ENCODE measurements at regions not wholly inside any gene's neighbourhood (a gene's known extent, or its start where the extent isn't known, plus 50 kb on each side); places are given as distances from the start of the nearest gene placed in this dataset.

GRCh38 chr12:59294221-59294620 is 301.6 kb upstream of the SLC16A7 start (continued):
- TF ChIP-seq ZNF639 (tag by site-specific recombination; IDR thresholded peaks at IDR 0.05): no peak
- no peak for TF ChIP-seq ZBTB26 (tag by site-specific recombination; optimal IDR thresholded peaks at IDR 0.05)
- TF ChIP-seq ZNF155 (tag by site-specific recombination; IDR thresholded peaks at IDR 0.05): no peak
- TF ChIP-seq, protein P1, sequence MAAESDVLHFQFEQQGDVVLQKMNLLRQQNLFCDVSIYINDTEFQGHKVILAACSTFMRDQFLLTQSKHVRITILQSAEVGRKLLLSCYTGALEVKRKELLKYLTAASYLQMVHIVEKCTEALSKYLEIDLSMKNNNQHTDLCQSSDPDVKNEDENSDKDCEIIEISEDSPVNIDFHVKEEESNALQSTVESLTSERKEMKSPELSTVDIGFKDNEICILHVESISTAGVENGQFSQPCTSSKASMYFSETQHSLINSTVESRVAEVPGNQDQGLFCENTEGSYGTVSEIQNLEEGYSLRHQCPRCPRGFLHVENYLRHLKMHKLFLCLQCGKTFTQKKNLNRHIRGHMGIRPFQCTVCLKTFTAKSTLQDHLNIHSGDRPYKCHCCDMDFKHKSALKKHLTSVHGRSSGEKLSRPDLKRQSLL (tag by site-specific recombination; IDR thresholded peaks at IDR 0.05): no peak
- no peak for TF ChIP-seq PRDM4 (tag by site-specific recombination; IDR thresholded peaks at IDR 0.05)
- no peak for TF ChIP-seq ZNF747 (tag by site-specific recombination; IDR thresholded peaks at IDR 0.05)
- TF ChIP-seq, protein P2, sequence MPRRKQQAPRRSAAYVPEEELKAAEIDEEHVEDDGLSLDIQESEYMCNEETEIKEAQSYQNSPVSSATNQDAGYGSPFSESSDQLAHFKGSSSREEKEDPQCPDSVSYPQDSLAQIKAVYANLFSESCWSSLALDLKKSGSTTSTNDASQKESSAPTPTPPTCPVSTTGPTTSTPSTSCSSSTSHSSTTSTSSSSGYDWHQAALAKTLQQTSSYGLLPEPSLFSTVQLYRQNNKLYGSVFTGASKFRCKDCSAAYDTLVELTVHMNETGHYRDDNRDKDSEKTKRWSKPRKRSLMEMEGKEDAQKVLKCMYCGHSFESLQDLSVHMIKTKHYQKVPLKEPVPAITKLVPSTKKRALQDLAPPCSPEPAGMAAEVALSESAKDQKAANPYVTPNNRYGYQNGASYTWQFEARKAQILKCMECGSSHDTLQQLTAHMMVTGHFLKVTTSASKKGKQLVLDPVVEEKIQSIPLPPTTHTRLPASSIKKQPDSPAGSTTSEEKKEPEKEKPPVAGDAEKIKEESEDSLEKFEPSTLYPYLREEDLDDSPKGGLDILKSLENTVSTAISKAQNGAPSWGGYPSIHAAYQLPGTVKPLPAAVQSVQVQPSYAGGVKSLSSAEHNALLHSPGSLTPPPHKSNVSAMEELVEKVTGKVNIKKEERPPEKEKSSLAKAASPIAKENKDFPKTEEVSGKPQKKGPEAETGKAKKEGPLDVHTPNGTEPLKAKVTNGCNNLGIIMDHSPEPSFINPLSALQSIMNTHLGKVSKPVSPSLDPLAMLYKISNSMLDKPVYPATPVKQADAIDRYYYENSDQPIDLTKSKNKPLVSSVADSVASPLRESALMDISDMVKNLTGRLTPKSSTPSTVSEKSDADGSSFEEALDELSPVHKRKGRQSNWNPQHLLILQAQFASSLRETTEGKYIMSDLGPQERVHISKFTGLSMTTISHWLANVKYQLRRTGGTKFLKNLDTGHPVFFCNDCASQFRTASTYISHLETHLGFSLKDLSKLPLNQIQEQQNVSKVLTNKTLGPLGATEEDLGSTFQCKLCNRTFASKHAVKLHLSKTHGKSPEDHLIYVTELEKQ (tag by site-specific recombination; IDR thresholded peaks at IDR 0.05; ENCODE audit: borderline replicate concordance): no peak
- no peak for TF ChIP-seq ZNF16 (tag by site-specific recombination; IDR thresholded peaks at IDR 0.05; ENCODE audit: low read depth)
- TF ChIP-seq ZBTB7A (tag by site-specific recombination; IDR thresholded peaks at IDR 0.05; ENCODE audit: low read depth): no peak
- no peak for TF ChIP-seq ZNF561 (tag by site-specific recombination; IDR thresholded peaks at IDR 0.05; ENCODE audit: borderline replicate concordance)

- no peak overlapping the region for H3K4me3 ChIP-seq (ENCODE audit: low read depth, low read length)
- TF ChIP-seq RBAK (tag by site-specific recombination; IDR thresholded peaks at IDR 0.05) (no peak), FEZF1 (tag by site-specific recombination; IDR thresholded peaks at IDR 0.05) (no peak), SCRT2 (tag by site-specific recombination; IDR thresholded peaks at IDR 0.05) (no peak), ZNF221 (tag by site-specific recombination; IDR thresholded peaks at IDR 0.05; ENCODE audit: borderline replicate concordance) (no peak), ZNF677 (tag by site-specific recombination; IDR thresholded peaks at IDR 0.05) (no peak), ZNF610 (tag by site-specific recombination; IDR thresholded peaks at IDR 0.05; ENCODE audit: borderline replicate concordance) (no peak), ZNF549 (tag by site-specific recombination; IDR thresholded peaks at IDR 0.05) (no peak), ZNF423 (tag by site-specific recombination; IDR thresholded peaks at IDR 0.05) (no peak), ZNF341 (tag by site-specific recombination; IDR thresholded peaks at IDR 0.05; ENCODE audit: low read depth) (no peak), MZF1 (tag by site-specific recombination; IDR thresholded peaks at IDR 0.05; ENCODE audit: borderline replicate concordance) (no peak)
- H3K9me3 ChIP-seq (ENCODE audit: control insufficient read depth, insufficient read depth, low read depth, low read length): no peaks in the 10 kb centered on the region
- ChIA-PET POLR2A (no interaction called here), CTCF (no interaction called here)
- H3K27ac ChIP-seq (ENCODE audit: extremely low read depth, low read depth, low read length): no peak overlapping the region
- H3K4me1 ChIP-seq (ENCODE audit: control insufficient read depth, insufficient read depth, low read length): no peaks in the 10 kb centered on the region
- no peaks in the 10 kb centered on the region for H3K36me3 ChIP-seq (ENCODE audit: control insufficient read depth in 2 of 2, insufficient read depth in 1 of 2, low read length in 2 of 2)
These were observed 312.8 kb upstream of the SLC16A7 start for GRCh38 chr12:59282999-59283398.
